ENCODE measurements at regions not wholly inside any gene's neighbourhood (a gene's known extent, or its start where the extent isn't known, plus 50 kb on each side); places are given as distances from the start of the nearest gene placed in this dataset.
A peak's percentile ranks its signal among the peaks of the same experiment; 100 is the strongest.

DNA sequence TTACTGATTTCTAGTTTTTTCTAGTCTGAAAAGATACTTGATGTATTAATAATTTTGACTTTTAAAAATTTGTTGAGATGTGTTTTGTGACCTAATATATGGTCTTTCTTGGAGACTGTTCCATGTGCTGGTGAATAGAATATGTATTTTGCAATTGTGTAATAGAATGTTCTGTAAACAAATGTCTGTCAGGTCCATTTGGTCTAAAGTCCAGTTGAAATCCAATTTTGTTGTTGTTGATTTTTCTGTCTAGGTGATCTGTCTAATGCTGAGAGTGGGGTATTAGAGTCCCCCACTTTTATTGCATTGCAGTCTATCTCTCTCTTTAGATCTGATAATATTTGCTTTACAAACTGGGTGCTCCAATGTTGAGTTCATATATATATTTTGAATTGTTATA lies 175.8 kb downstream of the RPAP3 start (continued):
- TF ChIP-seq ZNF175 (tag by site-specific recombination; IDR thresholded peaks at IDR 0.05) (no peak), BCL11A (tag by site-specific recombination; IDR thresholded peaks at IDR 0.05; ENCODE audit: low read depth) (no peak), ZNF114 (tag by site-specific recombination; IDR thresholded peaks at IDR 0.05) (no peak)

DNA sequence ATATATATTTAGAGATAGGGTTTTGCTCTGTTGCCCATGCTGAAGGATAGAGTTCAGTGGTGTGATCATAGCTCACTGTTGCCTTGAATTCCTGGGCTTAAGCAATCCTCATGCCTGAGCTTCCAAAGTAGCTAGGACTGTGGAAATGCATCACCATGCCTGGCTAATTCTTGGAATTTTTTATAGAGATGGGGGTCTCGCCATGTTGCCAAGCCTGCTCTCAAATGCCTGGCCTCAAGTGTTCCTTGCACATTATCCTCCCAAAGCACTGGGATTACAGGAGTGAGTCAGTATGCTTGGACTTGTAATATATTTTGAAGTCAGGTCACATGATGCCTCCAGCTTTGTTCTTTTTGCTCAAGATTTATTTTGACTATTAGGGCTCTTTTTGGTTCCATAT lies 178.0 kb downstream of the RPAP3 start:
- Histone ChIP-seq H3K36me3 (ENCODE audit: control insufficient read depth in 2 of 2, insufficient read depth in 1 of 2, low read length in 2 of 2) (no peaks in the 10 kb centered on the region), H3K27ac (ENCODE audit: extremely low read depth, low read depth, low read length) (no peak overlapping the region), H3K4me3 (ENCODE audit: low read depth, low read length) (no peak overlapping the region), H3K4me1 (ENCODE audit: control insufficient read depth, insufficient read depth, low read length) (no peaks in the 10 kb centered on the region), H3K9me3 (ENCODE audit: control insufficient read depth, insufficient read depth, low read depth, low read length) (no peaks in the 10 kb centered on the region)
- TF ChIP-seq OVOL3 (tag by site-specific recombination; IDR thresholded peaks at IDR 0.05): no peak
- no peak for TF ChIP-seq ZNF266 (tag by site-specific recombination; IDR thresholded peaks at IDR 0.05; ENCODE audit: low read depth)
- TF ChIP-seq SETDB1 (IDR thresholded peaks at IDR 0.05; ENCODE audit: insufficient read length, low read length): no peak
- POLR2A ChIA-PET: no interaction called here
- CTCF ChIA-PET: no interaction called here

DNA sequence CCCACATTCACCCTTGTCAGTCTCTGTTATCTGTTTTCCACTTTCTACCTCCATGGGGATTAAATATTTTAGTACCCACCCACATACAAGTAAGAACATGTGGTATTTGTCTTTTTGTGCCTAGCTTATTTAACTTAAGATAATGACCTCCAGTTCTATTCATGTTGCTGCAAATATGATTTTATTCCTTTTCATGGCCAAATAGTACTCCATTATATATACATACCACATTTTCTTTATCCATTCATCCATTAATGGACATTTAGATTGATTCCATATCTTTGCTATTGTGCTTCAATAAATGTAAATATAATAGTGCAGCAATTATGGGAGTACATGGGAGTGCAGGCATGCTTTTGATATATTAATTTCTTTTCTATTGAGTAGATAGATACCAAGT lies 185.8 kb downstream of the RPAP3 start:
- ChIA-PET CTCF (interaction anchor here (0.6 kb wide), 1 partner anchor 137 kb away, joined by 4 read pairs; no protein-coding TSS in a partner anchor), POLR2A (no interaction called here)
- Histone ChIP-seq H3K4me1 (ENCODE audit: control insufficient read depth, insufficient read depth, low read length) (no peaks in the 10 kb centered on the region), H3K27ac (ENCODE audit: extremely low read depth, low read depth, low read length) (no peak overlapping the region), H3K9me3 (ENCODE audit: control insufficient read depth, insufficient read depth, low read depth, low read length) (no peaks in the 10 kb centered on the region), H3K4me3 (ENCODE audit: low read depth, low read length) (no peak overlapping the region), H3K36me3 (ENCODE audit: control insufficient read depth in 2 of 2, insufficient read depth in 1 of 2, low read length in 2 of 2) (no peaks in the 10 kb centered on the region)
- TF ChIP-seq ZNF416 (tag by site-specific recombination; IDR thresholded peaks at IDR 0.05) (no peak), ZNF146 (tag by site-specific recombination; IDR thresholded peaks at IDR 0.05) (peak; percentile 55; the same call in 1 of the 2 replicates)

DNA sequence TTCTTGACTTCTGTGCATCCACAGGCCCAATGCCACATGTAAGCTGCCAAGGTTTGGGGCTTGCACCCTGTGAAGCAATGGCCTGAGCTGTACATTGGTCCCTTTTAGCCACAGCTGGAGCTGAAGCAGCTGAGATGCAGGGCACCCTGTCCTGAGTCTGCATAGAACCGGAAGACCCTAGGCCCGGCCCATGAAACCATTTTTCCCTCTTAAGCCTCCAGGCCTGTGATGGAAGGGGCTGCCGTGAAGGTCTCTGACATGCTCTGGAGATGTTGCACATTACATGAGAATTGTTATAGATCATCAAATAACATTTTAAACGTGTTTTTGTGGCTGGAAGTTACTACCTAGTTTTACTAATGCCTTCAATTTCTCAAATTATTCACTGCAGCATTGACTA lies 188.7 kb downstream of the RPAP3 start:
- no peaks in the 10 kb centered on the region for H3K9me3 ChIP-seq (ENCODE audit: control insufficient read depth, insufficient read depth, low read depth, low read length)
- no peak overlapping the region for H3K27ac ChIP-seq (ENCODE audit: extremely low read depth, low read depth, low read length)
- no peak overlapping the region for H3K4me3 ChIP-seq (ENCODE audit: low read depth, low read length)
- no peaks in the 10 kb centered on the region for H3K36me3 ChIP-seq (ENCODE audit: control insufficient read depth in 2 of 2, insufficient read depth in 1 of 2, low read length in 2 of 2)
- no peak for TF ChIP-seq ZNF596 (tag by site-specific recombination; IDR thresholded peaks at IDR 0.05)
- peak; percentile 90 for TF ChIP-seq ZNF585B (tag by site-specific recombination; IDR thresholded peaks at IDR 0.05)
- TF ChIP-seq ZNF654 (tag by site-specific recombination; IDR thresholded peaks at IDR 0.05; ENCODE audit: low read depth): no peak
- POLR2A ChIA-PET: no interaction called here
- H3K4me1 ChIP-seq (ENCODE audit: control insufficient read depth, insufficient read depth, low read length): no peaks in the 10 kb centered on the region
- CTCF ChIA-PET: interaction anchor here (0.6 kb wide), 1 partner anchor 101 kb away, joined by 3 read pairs; no protein-coding TSS in a partner anchor

DNA sequence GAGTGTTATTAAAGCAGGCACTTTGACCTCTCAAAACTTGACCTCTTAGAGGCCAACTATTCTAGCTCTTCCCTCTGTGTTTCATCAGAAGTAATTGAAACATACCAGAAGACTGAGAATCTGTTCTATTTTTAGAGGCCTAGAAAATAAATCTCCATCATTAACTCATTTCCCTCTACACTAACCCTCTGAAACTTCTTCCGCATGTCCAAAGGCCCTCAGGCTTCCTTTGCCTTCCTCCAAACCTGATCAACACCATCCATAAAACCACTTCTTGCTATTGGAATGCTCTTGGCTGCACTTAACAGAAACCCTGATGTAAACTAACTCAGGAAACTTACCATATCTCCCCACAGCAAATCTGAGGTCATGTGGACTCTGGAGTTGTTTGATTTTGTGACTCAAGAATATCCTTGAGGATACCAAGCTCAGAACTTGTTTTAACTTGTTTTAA lies 196.4 kb downstream of the RPAP3 start:
- TF ChIP-seq, protein P1, sequence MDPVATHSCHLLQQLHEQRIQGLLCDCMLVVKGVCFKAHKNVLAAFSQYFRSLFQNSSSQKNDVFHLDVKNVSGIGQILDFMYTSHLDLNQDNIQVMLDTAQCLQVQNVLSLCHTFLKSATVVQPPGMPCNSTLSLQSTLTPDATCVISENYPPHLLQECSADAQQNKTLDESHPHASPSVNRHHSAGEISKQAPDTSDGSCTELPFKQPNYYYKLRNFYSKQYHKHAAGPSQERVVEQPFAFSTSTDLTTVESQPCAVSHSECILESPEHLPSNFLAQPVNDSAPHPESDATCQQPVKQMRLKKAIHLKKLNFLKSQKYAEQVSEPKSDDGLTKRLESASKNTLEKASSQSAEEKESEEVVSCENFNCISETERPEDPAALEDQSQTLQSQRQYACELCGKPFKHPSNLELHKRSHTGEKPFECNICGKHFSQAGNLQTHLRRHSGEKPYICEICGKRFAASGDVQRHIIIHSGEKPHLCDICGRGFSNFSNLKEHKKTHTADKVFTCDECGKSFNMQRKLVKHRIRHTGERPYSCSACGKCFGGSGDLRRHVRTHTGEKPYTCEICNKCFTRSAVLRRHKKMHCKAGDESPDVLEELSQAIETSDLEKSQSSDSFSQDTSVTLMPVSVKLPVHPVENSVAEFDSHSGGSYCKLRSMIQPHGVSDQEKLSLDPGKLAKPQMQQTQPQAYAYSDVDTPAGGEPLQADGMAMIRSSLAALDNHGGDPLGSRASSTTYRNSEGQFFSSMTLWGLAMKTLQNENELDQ (tag by site-specific recombination; IDR thresholded peaks at IDR 0.05; ENCODE audit: low read depth): no peak
- no peak for TF ChIP-seq ZNF585B (tag by site-specific recombination; IDR thresholded peaks at IDR 0.05)
- TF ChIP-seq OVOL3 (tag by site-specific recombination; IDR thresholded peaks at IDR 0.05): no peak
- no peak for TF ChIP-seq ZNF600 (tag by site-specific recombination; IDR thresholded peaks at IDR 0.05)
- no peak for TF ChIP-seq ZNF514 (tag by site-specific recombination; IDR thresholded peaks at IDR 0.05)
- TF ChIP-seq ZNF837 (tag by site-specific recombination; IDR thresholded peaks at IDR 0.05): no peak
- no peak for TF ChIP-seq ZNF140 (tag by site-specific recombination; IDR thresholded peaks at IDR 0.05)
- no peak for TF ChIP-seq ZNF223 (tag by site-specific recombination; IDR thresholded peaks at IDR 0.05)
- TF ChIP-seq, protein P2, sequence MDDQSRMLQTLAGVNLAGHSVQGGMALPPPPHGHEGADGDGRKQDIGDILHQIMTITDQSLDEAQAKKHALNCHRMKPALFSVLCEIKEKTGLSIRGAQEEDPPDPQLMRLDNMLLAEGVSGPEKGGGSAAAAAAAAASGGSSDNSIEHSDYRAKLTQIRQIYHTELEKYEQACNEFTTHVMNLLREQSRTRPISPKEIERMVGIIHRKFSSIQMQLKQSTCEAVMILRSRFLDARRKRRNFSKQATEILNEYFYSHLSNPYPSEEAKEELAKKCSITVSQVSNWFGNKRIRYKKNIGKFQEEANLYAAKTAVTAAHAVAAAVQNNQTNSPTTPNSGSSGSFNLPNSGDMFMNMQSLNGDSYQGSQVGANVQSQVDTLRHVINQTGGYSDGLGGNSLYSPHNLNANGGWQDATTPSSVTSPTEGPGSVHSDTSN (CRISPR knock-in tag; IDR thresholded peaks at IDR 0.05): no peak
- Histone ChIP-seq H3K36me3 (ENCODE audit: control insufficient read depth in 2 of 2, insufficient read depth in 1 of 2, low read length in 2 of 2) (no peaks in the 10 kb centered on the region), H3K27ac (ENCODE audit: extremely low read depth, low read depth, low read length) (no peak overlapping the region), H3K4me3 (ENCODE audit: low read depth, low read length) (no peak overlapping the region), H3K9me3 (ENCODE audit: control insufficient read depth, insufficient read depth, low read depth, low read length) (no peaks in the 10 kb centered on the region), H3K4me1 (ENCODE audit: control insufficient read depth, insufficient read depth, low read length) (no peaks in the 10 kb centered on the region)
- CTCF ChIA-PET: interaction anchor here (0.6 to 0.7 kb wide), 2 partner anchors 43 to 384 kb away, joined by 3 read pairs; no protein-coding TSS in a partner anchor
- POLR2A ChIA-PET: no interaction called here
